ENCODE measurements at regions not wholly inside any gene's neighbourhood (a gene's known extent, or its start where the extent isn't known, plus 50 kb on each side); places are given as distances from the start of the nearest gene placed in this dataset.

- TF ChIP-seq CTCF (IDR thresholded peaks at IDR 0.05; ENCODE audit: insufficient read depth, low read length) (no peak), REST (IDR thresholded peaks at IDR 0.05; ENCODE audit: insufficient replicate concordance, low read depth) (no peak), POLR2AphosphoS5 (IDR thresholded peaks at IDR 0.05; ENCODE audit: low read depth) (no peak), GABPA (IDR thresholded peaks at IDR 0.05; ENCODE audit: low read depth) (no peak)
These were observed 197.5 kb upstream of the JUN start for GRCh38 chr1:58981392-58981791.

Measured in HL-60 (cell line).